Astrocyte of the spinal cord (primary cell): ENCODE measurements at regions not wholly inside any gene's neighbourhood (a gene's known extent, or its start where the extent isn't known, plus 50 kb on each side); places are given as distances from the start of the nearest gene placed in this dataset.

Experiments
- DNase-seq: peaks from one replicate; pipeline ENCODE4 v3.0.0; 2011; ENCODE audit warnings: low read depth, low spot score
- H3K4me3 ChIP-seq: 2 replicates; pipeline ENCODE4 v1.5.1; 2011; ENCODE audit warnings: low read depth, mild to moderate bottlenecking, low read length, moderate library complexity
- in situ Hi-C: cut with HindIII; loops from 2 replicates; pipeline ENCODE4 v1.10.0; 2017; ENCODE audit warnings: low sequenced_read_pairs
- TF ChIP-seq, protein P1 (sequence below): IDR thresholded peaks from 2 replicates; pipeline ENCODE4 v1.5.1; 2012; ENCODE audit warnings: low read depth, mild to moderate bottlenecking, low read length, inconsistent platforms

- TF ChIP-seq, protein P1, sequence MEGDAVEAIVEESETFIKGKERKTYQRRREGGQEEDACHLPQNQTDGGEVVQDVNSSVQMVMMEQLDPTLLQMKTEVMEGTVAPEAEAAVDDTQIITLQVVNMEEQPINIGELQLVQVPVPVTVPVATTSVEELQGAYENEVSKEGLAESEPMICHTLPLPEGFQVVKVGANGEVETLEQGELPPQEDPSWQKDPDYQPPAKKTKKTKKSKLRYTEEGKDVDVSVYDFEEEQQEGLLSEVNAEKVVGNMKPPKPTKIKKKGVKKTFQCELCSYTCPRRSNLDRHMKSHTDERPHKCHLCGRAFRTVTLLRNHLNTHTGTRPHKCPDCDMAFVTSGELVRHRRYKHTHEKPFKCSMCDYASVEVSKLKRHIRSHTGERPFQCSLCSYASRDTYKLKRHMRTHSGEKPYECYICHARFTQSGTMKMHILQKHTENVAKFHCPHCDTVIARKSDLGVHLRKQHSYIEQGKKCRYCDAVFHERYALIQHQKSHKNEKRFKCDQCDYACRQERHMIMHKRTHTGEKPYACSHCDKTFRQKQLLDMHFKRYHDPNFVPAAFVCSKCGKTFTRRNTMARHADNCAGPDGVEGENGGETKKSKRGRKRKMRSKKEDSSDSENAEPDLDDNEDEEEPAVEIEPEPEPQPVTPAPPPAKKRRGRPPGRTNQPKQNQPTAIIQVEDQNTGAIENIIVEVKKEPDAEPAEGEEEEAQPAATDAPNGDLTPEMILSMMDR, result no peak
- no peak for DNase-seq
- in situ Hi-C loops, result no loop called here
- no peak overlapping the region for H3K4me3 ChIP-seq
These were observed 160.1 kb downstream of the TENT4A start for GRCh38 chr5:6873359-6873758.

GRCh38 chr5:6875376-6875775, 162.1 kb downstream of the TENT4A start:
- in situ Hi-C loops, result no loop called here
- TF ChIP-seq, protein P1, result no peak
- no peak overlapping the region for H3K4me3 ChIP-seq
- DNase-seq, result no peak

GRCh38 chr5:6877986-6878828, 165.0 kb downstream of the TENT4A start:
- TF ChIP-seq, protein P1, result no peak
- in situ Hi-C loops, result no loop called here
- H3K4me3 ChIP-seq, result no peak overlapping the region
- no peak for DNase-seq

GRCh38 chr5:6885581-6885980, 172.3 kb downstream of the TENT4A start:
- in situ Hi-C loops, result no loop called here

GRCh38 chr5:6886866-6887265, 173.6 kb downstream of the TENT4A start:
- TF ChIP-seq, protein P1, result no peak
- in situ Hi-C loops, result no loop called here
- no peak for DNase-seq
- H3K4me3 ChIP-seq, result no peak overlapping the region

More at GRCh38 chr5:6885581-6885980, 172.3 kb downstream of the TENT4A start:
- TF ChIP-seq, protein P1, result no peak
- no peak for DNase-seq
- no peak overlapping the region for H3K4me3 ChIP-seq

DNA sequence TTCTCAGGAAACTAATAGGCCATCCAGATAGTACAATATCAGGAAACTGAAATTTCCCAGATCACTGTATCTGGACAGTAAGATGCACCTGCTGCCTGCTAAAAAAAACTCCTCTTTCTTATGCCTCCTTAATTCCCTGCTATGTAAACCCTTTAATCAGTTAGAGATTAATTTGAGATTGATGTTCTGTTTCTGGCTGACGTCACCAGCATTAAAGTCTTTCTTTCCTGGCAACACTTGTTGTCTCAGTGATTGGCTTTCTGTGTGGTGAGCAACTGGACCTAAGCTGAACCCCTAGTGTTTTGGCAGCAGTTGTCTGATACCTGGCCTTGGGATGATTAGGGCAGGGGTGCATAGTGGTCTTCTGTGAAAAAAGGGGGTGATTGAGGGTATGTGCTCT, 175.8 kb downstream of the TENT4A start:
- TF ChIP-seq, protein P1, result no peak
- DNase-seq, result no peak
- no peak overlapping the region for H3K4me3 ChIP-seq
- in situ Hi-C loops, result no loop called here
